ENCODE measurements at regions not wholly inside any gene's neighbourhood (a gene's known extent, or its start where the extent isn't known, plus 50 kb on each side); places are given as distances from the start of the nearest gene placed in this dataset.

DNA sequence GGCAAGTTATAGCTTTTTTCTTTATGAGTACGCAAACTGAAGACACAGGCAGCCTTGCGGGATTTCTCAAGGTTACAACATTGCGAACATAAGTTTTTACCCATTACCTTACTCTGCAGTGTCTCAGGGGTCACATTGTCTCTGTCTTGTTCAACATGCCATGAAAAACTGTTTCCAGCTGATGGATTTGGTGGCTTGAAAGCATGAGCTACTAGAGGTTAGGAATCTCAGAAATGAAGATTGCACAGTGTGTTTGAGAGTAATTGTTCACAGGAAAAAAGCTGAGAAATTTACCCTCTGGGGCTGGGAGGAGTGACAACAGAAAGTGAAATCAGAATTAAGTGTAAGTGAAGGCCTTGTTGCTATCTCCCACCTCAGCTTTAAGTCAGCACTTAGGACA lies 568.6 kb downstream of the TAFA4 start:
- H4K91ac ChIP-seq (ENCODE audit: low read depth, low read length, poor library complexity) = no peak overlapping the region
- no peak overlapping the region for H3K27ac ChIP-seq (replicated peaks; ENCODE audit: low read length)
- no peak overlapping the region for H3K4me3 ChIP-seq (ENCODE audit: low read length in 2 of 2)
- H2BK5ac ChIP-seq (ENCODE audit: low read length) = no peak overlapping the region
- no peaks in the 10 kb centered on the region for H3K4me1 ChIP-seq (ENCODE audit: control insufficient read depth in 2 of 2, insufficient read depth in 1 of 2, low read depth in 1 of 2, low read length in 2 of 2)
- no peak overlapping the region for H4K8ac ChIP-seq (ENCODE audit: low read depth, low read length)
- DNase-seq (ENCODE audit: low spot score) = no peak
- no peak overlapping the region for H2AFZ ChIP-seq (ENCODE audit: low read length)
- no peaks in the 10 kb centered on the region for H3K9me3 ChIP-seq (replicated peaks in 1 of 2; ENCODE audit: control insufficient read depth in 2 of 2, insufficient read depth in 1 of 2, low read depth in 1 of 2, low read length in 2 of 2)
- no peak overlapping the region for H2BK12ac ChIP-seq (ENCODE audit: low read length)
- no peaks in the 10 kb centered on the region for H3K27me3 ChIP-seq (ENCODE audit: control insufficient read depth in 3 of 3, insufficient read depth in 3 of 3, low read depth in 1 of 3, low read length in 3 of 3)
- no CpG with 5 or more reads among the region's 3 CpGs for WGBS, 2 donors (ENCODE audit: extremely low coverage in 2 of 2, insufficient read length in 2 of 2, insufficient replicate concordance in 1 of 2)
- H3K4ac ChIP-seq (ENCODE audit: low read length) = no peak overlapping the region
- H3K9ac ChIP-seq (ENCODE audit: low read depth, low read length, poor library complexity) = no peak overlapping the region
- H3K79me1 ChIP-seq (ENCODE audit: low read depth, low read length) = no peaks in the 10 kb centered on the region
- no peaks in the 10 kb centered on the region for H3K36me3 ChIP-seq (replicated peaks in 1 of 2; ENCODE audit: control insufficient read depth in 2 of 2, insufficient read depth in 2 of 2, low read length in 2 of 2)
- H2BK120ac ChIP-seq (ENCODE audit: low read depth, low read length) = no peak overlapping the region
- no peak overlapping the region for H3K14ac ChIP-seq (ENCODE audit: low read length)
- no peak overlapping the region for H3K23ac ChIP-seq (ENCODE audit: low read depth, low read length, poor library complexity)
- no peak overlapping the region for H3K18ac ChIP-seq (ENCODE audit: low read length)
- no peak overlapping the region for H2BK15ac ChIP-seq (ENCODE audit: low read length)
- no peak overlapping the region for H2AK5ac ChIP-seq (ENCODE audit: low read depth, low read length)
- H3K4me2 ChIP-seq (ENCODE audit: insufficient read depth, low read length, poor library complexity, severe bottlenecking) = no peak overlapping the region

DNA sequence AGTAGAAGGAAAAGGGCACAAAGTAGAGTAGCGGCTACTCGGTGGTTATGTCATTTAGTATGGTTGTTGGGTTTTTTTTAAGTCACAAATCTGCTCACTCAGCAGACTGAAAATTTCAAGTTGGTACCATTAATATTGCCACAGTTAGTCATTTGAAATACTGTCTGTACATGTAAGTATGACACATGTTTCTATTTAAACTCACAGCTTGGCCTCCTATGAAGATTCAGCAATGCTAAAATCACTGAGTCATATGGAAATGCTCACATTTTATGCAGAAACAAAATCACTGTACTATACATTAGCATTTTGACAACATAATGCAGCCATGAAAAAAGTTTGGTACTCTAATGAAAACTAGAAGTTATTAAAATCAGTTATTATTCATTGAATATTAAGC lies 571.9 kb downstream of the TAFA4 start:
- Histone ChIP-seq H2BK15ac (ENCODE audit: low read length) (no peak overlapping the region), H4K91ac (ENCODE audit: low read depth, low read length, poor library complexity) (no peak overlapping the region)
- no CpG with 5 or more reads among the region's 2 CpGs for WGBS, 2 donors (ENCODE audit: extremely low coverage in 2 of 2, insufficient read length in 2 of 2, insufficient replicate concordance in 1 of 2)

DNA sequence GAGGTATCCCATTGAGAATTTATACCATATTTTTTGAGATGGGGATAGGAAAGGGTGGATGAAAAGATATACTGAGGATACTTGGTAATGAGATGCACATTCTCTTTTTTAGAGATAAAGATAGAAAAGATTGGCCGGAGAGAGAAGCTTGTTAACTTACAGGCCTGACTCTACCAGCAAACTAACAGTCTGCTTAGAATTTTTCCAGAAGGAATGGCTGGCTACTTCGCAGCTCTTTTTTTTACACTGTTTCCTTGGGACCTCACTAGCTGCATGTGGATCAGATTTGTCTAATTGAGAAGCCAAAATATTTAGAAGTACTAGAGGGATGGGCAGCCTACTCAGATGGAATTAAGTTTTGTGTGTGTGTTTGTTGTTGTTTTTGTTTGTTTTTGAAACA lies 586.6 kb downstream of the TAFA4 start:
- Histone ChIP-seq H3K4ac (ENCODE audit: low read length) (no peak overlapping the region), H3K4me2 (ENCODE audit: insufficient read depth, low read length, poor library complexity, severe bottlenecking) (no peak overlapping the region), H3K18ac (ENCODE audit: low read length) (no peak overlapping the region), H3K36me3 (replicated peaks in 1 of 2; ENCODE audit: control insufficient read depth in 2 of 2, insufficient read depth in 2 of 2, low read length in 2 of 2) (no peaks in the 10 kb centered on the region), H2BK5ac (ENCODE audit: low read length) (no peak overlapping the region), H3K23ac (ENCODE audit: low read depth, low read length, poor library complexity) (no peak overlapping the region), H3K79me1 (ENCODE audit: low read depth, low read length) (no peaks in the 10 kb centered on the region), H2AK5ac (ENCODE audit: low read depth, low read length) (no peak overlapping the region), H3K9me3 (replicated peaks in 1 of 2; ENCODE audit: control insufficient read depth in 2 of 2, insufficient read depth in 1 of 2, low read depth in 1 of 2, low read length in 2 of 2) (no peaks in the 10 kb centered on the region), H3K27ac (replicated peaks; ENCODE audit: low read length) (no peak overlapping the region), H2AFZ (ENCODE audit: low read length) (no peak overlapping the region), H2BK120ac (ENCODE audit: low read depth, low read length) (no peak overlapping the region), H3K4me3 (ENCODE audit: low read length in 2 of 2) (no peak overlapping the region), H4K91ac (ENCODE audit: low read depth, low read length, poor library complexity) (no peak overlapping the region), H2BK12ac (ENCODE audit: low read length) (no peak overlapping the region), H3K9ac (ENCODE audit: low read depth, low read length, poor library complexity) (no peak overlapping the region), H3K4me1 (ENCODE audit: control insufficient read depth in 2 of 2, insufficient read depth in 1 of 2, low read depth in 1 of 2, low read length in 2 of 2) (no peaks in the 10 kb centered on the region), H3K14ac (ENCODE audit: low read length) (no peak overlapping the region), H3K27me3 (ENCODE audit: control insufficient read depth in 3 of 3, insufficient read depth in 3 of 3, low read depth in 1 of 3, low read length in 3 of 3) (no peaks in the 10 kb centered on the region), H4K8ac (ENCODE audit: low read depth, low read length) (no peak overlapping the region), H2BK15ac (ENCODE audit: low read length) (no peak overlapping the region)
- WGBS, 2 donors (ENCODE audit: extremely low coverage in 2 of 2, insufficient read length in 2 of 2, insufficient replicate concordance in 1 of 2) = no CpG with 5 or more reads among the region's 2 CpGs
- DNase-seq (ENCODE audit: low spot score) = no peak

More for the DNA sequence above, 571.9 kb downstream of the TAFA4 start:
- Histone ChIP-seq H3K14ac (ENCODE audit: low read length) (no peak overlapping the region), H3K9ac (ENCODE audit: low read depth, low read length, poor library complexity) (no peak overlapping the region), H3K27me3 (ENCODE audit: control insufficient read depth in 3 of 3, insufficient read depth in 3 of 3, low read depth in 1 of 3, low read length in 3 of 3) (no peaks in the 10 kb centered on the region), H3K79me1 (ENCODE audit: low read depth, low read length) (no peaks in the 10 kb centered on the region), H3K4me3 (ENCODE audit: low read length in 2 of 2) (no peak overlapping the region), H3K9me3 (replicated peaks in 1 of 2; ENCODE audit: control insufficient read depth in 2 of 2, insufficient read depth in 1 of 2, low read depth in 1 of 2, low read length in 2 of 2) (no peaks in the 10 kb centered on the region), H3K4ac (ENCODE audit: low read length) (no peak overlapping the region), H3K23ac (ENCODE audit: low read depth, low read length, poor library complexity) (no peak overlapping the region), H2BK120ac (ENCODE audit: low read depth, low read length) (no peak overlapping the region), H3K18ac (ENCODE audit: low read length) (no peak overlapping the region), H3K27ac (replicated peaks; ENCODE audit: low read length) (no peak overlapping the region), H3K4me2 (ENCODE audit: insufficient read depth, low read length, poor library complexity, severe bottlenecking) (no peak overlapping the region), H2AK5ac (ENCODE audit: low read depth, low read length) (no peak overlapping the region), H2AFZ (ENCODE audit: low read length) (no peak overlapping the region), H3K4me1 (ENCODE audit: control insufficient read depth in 2 of 2, insufficient read depth in 1 of 2, low read depth in 1 of 2, low read length in 2 of 2) (no peaks in the 10 kb centered on the region), H2BK12ac (ENCODE audit: low read length) (no peak overlapping the region), H3K36me3 (replicated peaks in 1 of 2; ENCODE audit: control insufficient read depth in 2 of 2, insufficient read depth in 2 of 2, low read length in 2 of 2) (no peaks in the 10 kb centered on the region), H4K8ac (ENCODE audit: low read depth, low read length) (no peak overlapping the region), H2BK5ac (ENCODE audit: low read length) (no peak overlapping the region)
- no peak for DNase-seq (ENCODE audit: low spot score)

DNA sequence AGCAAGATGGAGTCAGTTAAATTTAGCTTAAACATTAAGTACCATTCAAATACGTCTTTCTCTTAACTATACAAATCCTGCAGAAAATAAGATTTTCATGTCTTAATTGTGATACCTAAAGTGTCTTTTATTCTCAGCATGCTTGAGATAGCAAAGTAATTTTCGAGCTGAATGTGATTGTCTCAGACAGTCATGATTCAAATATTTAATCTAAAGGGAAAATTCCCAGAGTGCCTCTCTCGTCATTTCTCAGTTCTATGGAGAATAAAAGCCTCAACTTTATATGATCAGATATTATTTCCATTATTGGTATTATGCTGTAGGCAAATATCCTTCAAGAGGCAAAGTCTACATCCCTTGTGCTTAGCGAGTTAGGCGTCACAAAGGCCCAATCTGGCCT lies 589.9 kb downstream of the TAFA4 start:
- Histone ChIP-seq H2BK12ac (ENCODE audit: low read length) (no peak overlapping the region), H2AK5ac (ENCODE audit: low read depth, low read length) (no peak overlapping the region), H3K23ac (ENCODE audit: low read depth, low read length, poor library complexity) (no peak overlapping the region), H3K9ac (ENCODE audit: low read depth, low read length, poor library complexity) (no peak overlapping the region), H4K8ac (ENCODE audit: low read depth, low read length) (no peak overlapping the region), H3K14ac (ENCODE audit: low read length) (no peak overlapping the region), H3K4me2 (ENCODE audit: insufficient read depth, low read length, poor library complexity, severe bottlenecking) (no peak overlapping the region), H3K27me3 (ENCODE audit: control insufficient read depth in 3 of 3, insufficient read depth in 3 of 3, low read depth in 1 of 3, low read length in 3 of 3) (no peaks in the 10 kb centered on the region), H2AFZ (ENCODE audit: low read length) (no peak overlapping the region), H3K9me3 (replicated peaks in 1 of 2; ENCODE audit: control insufficient read depth in 2 of 2, insufficient read depth in 1 of 2, low read depth in 1 of 2, low read length in 2 of 2) (no peaks in the 10 kb centered on the region), H2BK15ac (ENCODE audit: low read length) (no peak overlapping the region), H3K79me1 (ENCODE audit: low read depth, low read length) (no peaks in the 10 kb centered on the region), H3K4me1 (ENCODE audit: control insufficient read depth in 2 of 2, insufficient read depth in 1 of 2, low read depth in 1 of 2, low read length in 2 of 2) (no peaks in the 10 kb centered on the region), H3K4me3 (ENCODE audit: low read length in 2 of 2) (no peak overlapping the region), H3K27ac (replicated peaks; ENCODE audit: low read length) (no peak overlapping the region), H2BK120ac (ENCODE audit: low read depth, low read length) (no peak overlapping the region), H4K91ac (ENCODE audit: low read depth, low read length, poor library complexity) (no peak overlapping the region), H3K36me3 (replicated peaks in 1 of 2; ENCODE audit: control insufficient read depth in 2 of 2, insufficient read depth in 2 of 2, low read length in 2 of 2) (no peaks in the 10 kb centered on the region), H3K18ac (ENCODE audit: low read length) (no peak overlapping the region), H2BK5ac (ENCODE audit: low read length) (no peak overlapping the region), H3K4ac (ENCODE audit: low read length) (no peak overlapping the region)
- WGBS, 2 donors (ENCODE audit: extremely low coverage in 2 of 2, insufficient read length in 2 of 2, insufficient replicate concordance in 1 of 2) = no CpG with 5 or more reads among the region's 5 CpGs
- DNase-seq (ENCODE audit: low spot score) = no peak

Data from neuronal stem cell (in vitro differentiated cells).